ENCODE measurements at regions not wholly inside any gene's neighbourhood (a gene's known extent, or its start where the extent isn't known, plus 50 kb on each side); places are given as distances from the start of the nearest gene placed in this dataset.

GRCh38 chr3:106302451-106303221 lies 433.8 kb upstream of the CBLB start:
- Histone ChIP-seq H3K9me3 (no peaks in the 10 kb centered on the region), H3K4me3 (no peak overlapping the region), H3K4me1 (no peaks in the 10 kb centered on the region), H3K27ac (no peak overlapping the region), H3K27me3 (no peaks in the 10 kb centered on the region), H3K36me3 (no peaks in the 10 kb centered on the region)
- DNase-seq, result no peak
- 61 to 86% methylated on average over 4 to 5 of the region's 5 CpGs for WGBS, 2 donors (ENCODE audit: low coverage in 1 of 2)
- TF ChIP-seq EP300 (IDR thresholded peaks at IDR 0.05; ENCODE audit: low read depth) (no peak), POLR2A (IDR thresholded peaks at IDR 0.05) (no peak), POLR2AphosphoS5 (IDR thresholded peaks at IDR 0.05) (no peak), CTCF (IDR thresholded peaks at IDR 0.05) (no peak)
- intact Hi-C loops (cut with DNase I; ENCODE audit: low total_unique reads) (no loop called here), in situ Hi-C loops (cut with MboI; ENCODE audit: low pct_ligation_motif_present in 1 of 4, low pct_unique_long_range_greater_than_20kb in 1 of 4, low sequenced_read_pairs in 3 of 4) (no loop called here)

GRCh38 chr3:106303766-106304165 lies 435.0 kb upstream of the CBLB start:
- Histone ChIP-seq H3K36me3 (no peaks in the 10 kb centered on the region), H3K4me1 (no peaks in the 10 kb centered on the region), H3K9me3 (no peaks in the 10 kb centered on the region), H3K27ac (no peak overlapping the region), H3K4me3 (no peak overlapping the region), H3K27me3 (no peaks in the 10 kb centered on the region)
- TF ChIP-seq POLR2A (IDR thresholded peaks at IDR 0.05), result no peak
- no peak for TF ChIP-seq POLR2AphosphoS5 (IDR thresholded peaks at IDR 0.05)
- no peak for TF ChIP-seq CTCF (IDR thresholded peaks at IDR 0.05)
- TF ChIP-seq EP300 (IDR thresholded peaks at IDR 0.05; ENCODE audit: low read depth), result no peak
- in situ Hi-C loops (cut with MboI; ENCODE audit: low pct_ligation_motif_present in 1 of 4, low pct_unique_long_range_greater_than_20kb in 1 of 4, low sequenced_read_pairs in 3 of 4), result no loop called here
- intact Hi-C loops (cut with DNase I; ENCODE audit: low total_unique reads), result no loop called here
- no peak for DNase-seq

GRCh38 chr3:106305127-106305526 lies 436.3 kb upstream of the CBLB start:
- intact Hi-C loops (cut with DNase I; ENCODE audit: low total_unique reads), result no loop called here
- no peak overlapping the region for H3K27ac ChIP-seq
- in situ Hi-C loops (cut with MboI; ENCODE audit: low pct_ligation_motif_present in 1 of 4, low pct_unique_long_range_greater_than_20kb in 1 of 4, low sequenced_read_pairs in 3 of 4), result no loop called here
- no peak overlapping the region for H3K4me3 ChIP-seq
- TF ChIP-seq EP300 (IDR thresholded peaks at IDR 0.05; ENCODE audit: low read depth) (no peak), POLR2AphosphoS5 (IDR thresholded peaks at IDR 0.05) (no peak), POLR2A (IDR thresholded peaks at IDR 0.05) (no peak), CTCF (IDR thresholded peaks at IDR 0.05) (no peak)
- H3K36me3 ChIP-seq, result no peaks in the 10 kb centered on the region
- H3K4me1 ChIP-seq, result no peaks in the 10 kb centered on the region
- WGBS, 2 donors (ENCODE audit: low coverage in 1 of 2), result 71 to 83% methylated on average over 1 to 2 of the region's 2 CpGs
- no peaks in the 10 kb centered on the region for H3K9me3 ChIP-seq
- DNase-seq, result no peak
- H3K27me3 ChIP-seq, result no peaks in the 10 kb centered on the region

- WGBS, 2 donors (ENCODE audit: low coverage in 1 of 2), result 87 to 89% methylated on average over 1 of the region's 1 CpG
- H3K27ac ChIP-seq, result no peak overlapping the region
- no peaks in the 10 kb centered on the region for H3K4me1 ChIP-seq
- intact Hi-C loops (cut with DNase I; ENCODE audit: low total_unique reads) (no loop called here), in situ Hi-C loops (cut with MboI; ENCODE audit: low pct_ligation_motif_present in 1 of 4, low pct_unique_long_range_greater_than_20kb in 1 of 4, low sequenced_read_pairs in 3 of 4) (no loop called here)
- TF ChIP-seq CTCF (IDR thresholded peaks at IDR 0.05), result no peak
- no peaks in the 10 kb centered on the region for H3K9me3 ChIP-seq
- H3K4me3 ChIP-seq, result no peak overlapping the region
- no peaks in the 10 kb centered on the region for H3K27me3 ChIP-seq
- DNase-seq, result no peak
- no peaks in the 10 kb centered on the region for H3K36me3 ChIP-seq
Measured at GRCh38 chr3:106305882-106306435, 437.1 kb upstream of the CBLB start.

All from transverse colon (tissue), 4 donors.